LNCAP (cell line): ENCODE measurements at regions not wholly inside any gene's neighbourhood (a gene's known extent, or its start where the extent isn't known, plus 50 kb on each side); places are given as distances from the start of the nearest gene placed in this dataset.

ENCODE experiments used
- TF ChIP-seq, protein P1 (sequence below): fragments of 450-650 bp; IDR thresholded peaks from 2 replicates; pipeline ENCODE4 v1.5.1; 2017; ENCODE audit warnings: mild to moderate bottlenecking

DNA sequence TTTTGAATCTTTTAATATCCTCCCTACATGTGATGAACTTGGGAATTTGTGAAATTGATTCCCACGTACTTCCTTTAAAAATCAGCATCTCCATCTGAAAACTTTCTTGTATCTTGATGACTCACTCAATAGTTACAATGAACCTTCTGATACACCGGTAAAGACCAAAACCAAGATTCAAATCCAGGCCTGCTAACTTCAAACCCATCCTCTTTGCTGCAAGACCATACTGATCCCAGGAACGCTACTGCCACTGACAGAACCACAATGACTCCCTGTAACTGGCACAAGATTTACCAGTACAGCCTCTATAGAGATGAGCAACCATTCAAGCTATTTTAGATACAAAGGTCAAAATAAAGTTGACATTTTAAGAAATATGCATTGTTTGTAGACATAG is 332.9 kb downstream of the DNAH5 start:
- TF ChIP-seq, protein P1, sequence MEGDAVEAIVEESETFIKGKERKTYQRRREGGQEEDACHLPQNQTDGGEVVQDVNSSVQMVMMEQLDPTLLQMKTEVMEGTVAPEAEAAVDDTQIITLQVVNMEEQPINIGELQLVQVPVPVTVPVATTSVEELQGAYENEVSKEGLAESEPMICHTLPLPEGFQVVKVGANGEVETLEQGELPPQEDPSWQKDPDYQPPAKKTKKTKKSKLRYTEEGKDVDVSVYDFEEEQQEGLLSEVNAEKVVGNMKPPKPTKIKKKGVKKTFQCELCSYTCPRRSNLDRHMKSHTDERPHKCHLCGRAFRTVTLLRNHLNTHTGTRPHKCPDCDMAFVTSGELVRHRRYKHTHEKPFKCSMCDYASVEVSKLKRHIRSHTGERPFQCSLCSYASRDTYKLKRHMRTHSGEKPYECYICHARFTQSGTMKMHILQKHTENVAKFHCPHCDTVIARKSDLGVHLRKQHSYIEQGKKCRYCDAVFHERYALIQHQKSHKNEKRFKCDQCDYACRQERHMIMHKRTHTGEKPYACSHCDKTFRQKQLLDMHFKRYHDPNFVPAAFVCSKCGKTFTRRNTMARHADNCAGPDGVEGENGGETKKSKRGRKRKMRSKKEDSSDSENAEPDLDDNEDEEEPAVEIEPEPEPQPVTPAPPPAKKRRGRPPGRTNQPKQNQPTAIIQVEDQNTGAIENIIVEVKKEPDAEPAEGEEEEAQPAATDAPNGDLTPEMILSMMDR = no peak

DNA sequence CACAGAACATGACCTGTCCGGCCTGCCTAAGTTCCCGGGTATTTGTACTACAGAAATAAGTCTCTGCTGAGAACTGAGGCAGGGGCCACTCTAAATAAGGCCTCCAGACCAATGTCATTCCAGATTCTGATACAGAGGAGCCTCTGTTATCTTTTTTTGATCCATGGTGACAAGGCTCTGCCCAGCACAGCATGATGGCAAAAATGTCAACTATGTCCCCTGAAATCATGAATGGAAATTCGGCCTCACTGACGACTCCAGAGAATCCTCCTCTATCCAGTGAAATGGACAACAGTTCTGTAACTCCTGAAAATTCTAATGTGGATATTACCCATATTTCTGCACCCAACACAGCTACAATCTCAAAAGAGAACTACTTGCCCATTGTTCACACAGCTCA is 335.0 kb downstream of the DNAH5 start:
- TF ChIP-seq, protein P1 = no peak

DNA sequence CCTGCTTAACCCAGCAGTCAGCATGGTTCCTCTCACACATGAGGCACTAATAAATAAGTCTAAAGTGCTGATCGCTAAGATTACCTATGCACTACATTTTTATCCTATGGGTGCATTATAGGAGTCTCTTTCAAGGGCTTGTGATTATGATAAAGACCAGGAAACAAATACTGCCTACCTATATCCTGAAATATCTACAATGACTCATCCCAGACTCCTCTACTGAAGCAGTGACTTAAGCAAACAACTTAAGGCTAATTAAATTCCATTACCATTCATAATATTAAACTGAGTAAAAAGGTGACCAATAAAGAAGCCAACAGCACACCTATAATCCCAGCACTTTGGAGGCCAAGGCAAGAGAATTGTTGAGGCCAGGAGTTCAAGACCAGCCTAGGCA is 338.4 kb downstream of the DNAH5 start:
- TF ChIP-seq, protein P1 = no peak

DNA sequence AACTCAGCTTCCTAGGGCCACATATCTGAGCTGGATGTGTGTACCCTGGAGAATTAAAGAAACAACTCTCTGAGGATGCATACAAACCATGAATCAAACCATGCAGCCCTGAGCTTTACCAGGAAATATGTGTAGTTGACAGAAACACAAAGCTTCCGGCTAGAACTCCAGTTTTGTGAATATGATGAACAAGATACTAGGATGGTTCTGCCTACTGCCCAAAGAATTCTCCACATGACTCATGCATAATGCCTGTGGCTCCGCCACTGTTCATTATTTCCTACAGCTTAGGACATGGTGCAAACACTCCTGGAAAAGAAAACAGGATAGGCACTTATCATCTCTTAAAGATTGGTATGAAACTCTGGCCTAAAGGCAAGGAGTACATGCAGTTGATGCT is 343.4 kb downstream of the DNAH5 start:
- TF ChIP-seq, protein P1 = no peak

DNA sequence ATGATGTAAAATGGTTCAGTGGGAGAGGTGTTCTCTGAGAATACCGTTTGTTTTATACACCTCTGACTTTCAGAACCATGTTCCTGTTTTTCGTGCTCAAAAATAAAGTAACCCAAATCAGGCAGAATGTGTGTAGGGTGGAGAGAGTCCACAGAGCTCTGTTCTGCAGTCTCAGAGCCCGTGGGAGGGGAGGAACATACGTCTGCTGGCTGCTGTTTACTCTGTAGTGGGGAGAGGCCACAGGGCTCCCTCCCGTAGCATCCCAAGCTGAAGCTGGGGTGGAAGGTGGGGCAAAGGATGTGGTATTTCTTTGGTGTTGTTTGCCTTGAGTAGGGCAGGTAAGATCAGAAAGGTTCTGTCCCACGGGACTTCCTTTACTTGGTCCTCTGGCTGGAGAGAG is 348.5 kb downstream of the DNAH5 start:
- TF ChIP-seq, protein P1 = no peak

DNA sequence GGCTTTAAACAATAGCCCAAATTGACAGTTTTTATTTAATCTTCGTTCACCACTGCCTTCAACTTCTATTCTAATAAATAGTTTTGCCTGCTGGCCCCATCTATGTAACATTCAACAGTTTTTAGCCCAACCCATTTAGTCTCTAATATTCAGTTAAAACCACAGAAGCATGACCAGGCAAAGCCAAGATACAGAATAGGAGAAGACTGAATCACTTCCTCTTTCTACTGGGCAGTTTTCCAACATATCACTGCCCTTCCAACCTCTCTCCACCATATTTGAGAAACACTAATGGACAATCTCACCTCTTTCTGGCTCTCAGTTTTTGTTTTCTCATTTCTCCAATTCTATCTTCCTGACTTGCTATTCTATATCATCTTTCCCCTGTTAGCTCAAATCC is 352.9 kb downstream of the DNAH5 start:
- TF ChIP-seq, protein P1 = no peak

DNA sequence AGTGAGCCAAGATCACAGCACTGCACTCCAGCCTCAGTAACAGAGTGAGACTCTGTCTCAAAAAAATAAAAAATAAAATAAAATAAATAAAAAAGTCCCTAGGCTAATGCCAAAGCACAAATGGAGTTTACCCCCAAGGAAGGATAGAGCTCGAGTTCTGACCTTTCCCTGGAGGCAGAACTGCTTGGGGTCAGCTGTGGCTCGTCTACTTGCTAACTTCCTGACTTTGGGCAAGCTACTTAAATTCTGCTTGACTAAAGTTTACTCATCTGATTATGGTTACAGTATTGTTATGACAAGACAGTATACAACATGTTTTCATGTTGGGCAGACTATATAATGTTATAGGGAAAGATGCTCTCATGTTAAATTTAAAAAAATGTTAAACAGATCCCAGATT is 359.2 kb downstream of the DNAH5 start:
- TF ChIP-seq, protein P1 = no peak

DNA sequence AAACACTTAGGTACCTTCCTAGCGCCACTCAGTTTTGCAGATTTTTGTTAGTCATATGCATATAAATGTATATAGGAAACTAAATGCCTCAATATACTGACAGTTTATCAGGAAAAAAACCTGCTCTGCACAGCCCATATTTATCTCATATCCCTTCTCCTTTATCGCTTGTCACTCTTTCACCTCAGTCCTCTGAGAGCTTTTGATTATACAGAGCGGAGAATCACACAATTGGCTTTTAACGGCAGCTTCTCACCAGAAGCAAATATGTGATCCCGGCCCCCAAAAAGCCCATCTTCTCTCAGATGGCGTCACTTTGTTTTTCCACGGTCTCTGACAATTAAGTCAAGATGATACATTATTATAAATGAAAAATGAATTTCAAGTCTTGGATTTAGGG is 362.6 kb downstream of the DNAH5 start:
- TF ChIP-seq, protein P1 = no peak
